Breast epithelium (tissue), 4 donors: ENCODE measurements at regions not wholly inside any gene's neighbourhood (a gene's known extent, or its start where the extent isn't known, plus 50 kb on each side); places are given as distances from the start of the nearest gene placed in this dataset.

ENCODE experiments used
- DNase-seq, 2 donors: peaks; one replicate each; pipeline ENCODE4 v3.0.0-alpha.2; 2019; ENCODE audit warnings: low spot score in 2 of 2
- H3K27ac ChIP-seq, 2 donors: fragments of 200-600 bp; sonication (generic) in 1 of 2; one replicate each; pipeline ENCODE4 v1.5.1; 2016 to 2019; ENCODE audit warnings: mild to moderate bottlenecking in 1 of 2
- H3K27me3 ChIP-seq, 2 donors: fragments of 200-600 bp; sonication (generic) in 1 of 2; one replicate each; pipeline versions ENCODE4 v1.5.1 to v1.6.0; 2017 to 2019; ENCODE audit warnings: control low read depth in 1 of 2, mild to moderate bottlenecking in 1 of 2
- H3K36me3 ChIP-seq: fragments of 200-600 bp; one replicate; pipeline ENCODE4 v1.5.1; 2019
- H3K4me1 ChIP-seq, 2 donors: fragments of 200-600 bp; sonication (generic); one replicate each; pipeline ENCODE4 v1.5.1; 2016 to 2019; ENCODE audit warnings: control low read depth in 1 of 2
- H3K4me3 ChIP-seq, 3 donors: fragments of 200-600 bp; sonication (generic); 1 replicate in 2 of 3; 2 replicates in 1 of 3; pipeline ENCODE4 v1.5.1; 2016 to 2019; ENCODE audit warnings: mild to moderate bottlenecking in 3 of 3, moderate library complexity in 2 of 3
- H3K9me3 ChIP-seq, 2 donors: fragments of 200-600 bp; sonication (generic) in 1 of 2; one replicate each; pipeline ENCODE4 v1.5.1; 2016 to 2019; ENCODE audit warnings: control low read depth in 1 of 2
- POLR2A ChIP-seq: fragments of 450-650 bp; IDR thresholded peaks from one replicate; pipeline ENCODE4 v1.6.1; 2016; ENCODE audit warnings: antibody characterized with exemption, mild to moderate bottlenecking, moderate library complexity
- POLR2AphosphoS5 ChIP-seq, 3 donors: sonication (generic); formaldehyde crosslinking; IDR thresholded peaks; one replicate each; pipeline ENCODE4 v1.6.1; 2017; ENCODE audit warnings: antibody characterized with exemption in 3 of 3
- intact Hi-C: fragments of 100-400 bp; cut with DNase I; formaldehyde crosslinking; loops from one replicate; pipeline ENCODE4 v1.15.1; 2023; ENCODE audit warnings: low total_unique reads
- TF ChIP-seq, protein P1 (sequence below), 3 donors: fragments of 450-650 bp; IDR thresholded peaks; one replicate each; pipeline ENCODE4 v1.5.1; 2016 to 2017; ENCODE audit warnings: antibody characterized with exemption in 3 of 3, mild to moderate bottlenecking in 3 of 3, moderate library complexity in 3 of 3

DNA sequence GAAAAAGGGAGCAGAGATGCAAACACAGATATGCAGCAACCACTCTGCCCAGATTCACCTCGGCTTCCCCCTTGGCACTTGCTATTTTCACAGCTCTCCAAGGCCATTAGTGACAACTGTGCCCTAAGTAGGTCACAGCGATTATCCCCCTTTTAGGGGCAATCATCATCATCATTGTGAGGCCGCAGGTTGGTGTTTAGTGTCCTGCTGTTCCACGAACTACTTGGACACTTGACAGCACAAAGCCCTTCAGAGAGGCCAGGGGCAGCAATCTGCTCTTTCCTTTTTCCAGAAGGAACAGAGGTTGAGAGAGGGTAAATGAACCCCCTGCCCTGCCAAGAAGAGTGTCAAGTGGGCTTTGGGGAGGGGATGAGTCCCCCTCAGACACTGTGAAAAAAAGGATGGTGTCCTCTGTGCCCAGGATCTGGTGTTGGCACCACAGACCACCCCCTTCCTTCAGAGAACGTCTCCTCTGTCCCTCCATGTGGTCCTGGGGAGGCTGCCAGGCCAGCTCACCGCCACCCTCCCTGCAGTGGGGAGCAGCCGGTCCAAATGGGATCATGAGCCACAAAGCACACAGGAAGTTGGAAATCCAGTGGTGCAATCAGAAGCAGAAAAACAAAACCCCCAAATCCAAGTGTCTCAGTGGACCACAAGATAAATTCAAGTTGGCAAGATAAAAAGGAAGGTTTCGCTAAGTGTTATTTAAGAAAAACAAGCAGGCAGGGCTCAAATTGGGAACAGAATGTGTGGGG lies 78.4 kb upstream of the MED9 start:
- Histone ChIP-seq H3K27ac (peak overlapping the region; percentile 78 to 95), H3K4me3 (no peak overlapping the region), H3K9me3 (no peaks in the 10 kb centered on the region), H3K27me3 (no peaks in the 10 kb centered on the region), H3K4me1 (peaks cover 8 to 13% of the 10 kb centered on the region in 2 donors), H3K36me3 (no peaks in the 10 kb centered on the region)
- intact Hi-C loops = no loop called here
- DNase-seq = no peak
- peak; percentile 31 to 78 (median 36) for TF ChIP-seq POLR2AphosphoS5 (IDR thresholded peaks at IDR 0.05)
- TF ChIP-seq, protein P1, sequence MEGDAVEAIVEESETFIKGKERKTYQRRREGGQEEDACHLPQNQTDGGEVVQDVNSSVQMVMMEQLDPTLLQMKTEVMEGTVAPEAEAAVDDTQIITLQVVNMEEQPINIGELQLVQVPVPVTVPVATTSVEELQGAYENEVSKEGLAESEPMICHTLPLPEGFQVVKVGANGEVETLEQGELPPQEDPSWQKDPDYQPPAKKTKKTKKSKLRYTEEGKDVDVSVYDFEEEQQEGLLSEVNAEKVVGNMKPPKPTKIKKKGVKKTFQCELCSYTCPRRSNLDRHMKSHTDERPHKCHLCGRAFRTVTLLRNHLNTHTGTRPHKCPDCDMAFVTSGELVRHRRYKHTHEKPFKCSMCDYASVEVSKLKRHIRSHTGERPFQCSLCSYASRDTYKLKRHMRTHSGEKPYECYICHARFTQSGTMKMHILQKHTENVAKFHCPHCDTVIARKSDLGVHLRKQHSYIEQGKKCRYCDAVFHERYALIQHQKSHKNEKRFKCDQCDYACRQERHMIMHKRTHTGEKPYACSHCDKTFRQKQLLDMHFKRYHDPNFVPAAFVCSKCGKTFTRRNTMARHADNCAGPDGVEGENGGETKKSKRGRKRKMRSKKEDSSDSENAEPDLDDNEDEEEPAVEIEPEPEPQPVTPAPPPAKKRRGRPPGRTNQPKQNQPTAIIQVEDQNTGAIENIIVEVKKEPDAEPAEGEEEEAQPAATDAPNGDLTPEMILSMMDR (IDR thresholded peaks at IDR 0.05) = no peak

DNA sequence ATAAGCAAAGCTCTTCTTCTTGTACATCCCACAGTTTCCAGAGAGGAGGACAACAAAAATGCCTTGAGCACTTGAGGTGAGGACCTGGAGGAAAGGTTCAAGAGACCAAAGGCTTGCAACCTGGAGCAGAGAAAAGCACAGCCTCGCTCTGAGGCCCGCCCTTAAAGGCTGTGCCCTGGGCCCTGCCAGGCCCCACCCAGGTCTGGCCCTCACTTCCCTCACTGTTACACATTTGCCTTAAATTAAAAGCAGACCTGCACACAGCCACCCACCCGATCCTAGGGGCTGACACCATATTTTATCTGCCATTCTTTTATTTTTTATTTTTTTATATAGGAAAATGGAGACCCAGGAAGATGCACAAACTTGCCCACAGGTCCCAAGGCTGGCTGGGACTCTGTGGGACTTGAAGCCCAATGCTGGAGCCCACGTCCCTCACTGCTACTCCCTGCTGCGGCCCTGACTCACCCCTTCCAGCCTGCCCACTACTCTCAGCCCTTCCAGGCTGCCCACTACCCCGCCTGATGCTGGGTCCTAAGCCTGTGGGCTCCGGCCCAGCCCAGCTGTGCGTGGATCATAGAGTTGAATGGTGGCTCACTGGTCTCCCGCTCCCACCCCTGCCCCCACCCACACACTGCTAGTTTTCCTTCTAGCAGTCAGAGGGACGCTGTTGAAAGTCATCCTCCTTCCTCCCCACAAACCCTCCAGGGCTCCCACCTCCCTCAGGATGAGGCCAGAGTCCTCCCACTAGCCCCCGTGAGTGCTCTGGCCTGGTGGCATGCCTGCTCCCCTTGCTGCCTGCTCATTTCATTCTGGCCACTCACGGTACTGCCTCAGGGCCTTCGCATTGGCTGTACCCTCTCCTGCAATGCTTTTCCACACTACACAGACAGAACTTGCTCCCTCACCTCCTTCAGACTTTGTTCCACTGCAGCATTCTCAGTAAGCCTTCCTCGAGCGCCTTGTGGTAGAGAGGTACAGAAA lies 77.6 kb upstream of the MED9 start:
- no peak for DNase-seq
- intact Hi-C loops = no loop called here
- no peak overlapping the region for H3K4me3 ChIP-seq
- H3K9me3 ChIP-seq = no peaks in the 10 kb centered on the region
- H3K27me3 ChIP-seq = no peaks in the 10 kb centered on the region
- TF ChIP-seq, protein P1 (IDR thresholded peaks at IDR 0.05) = no peak
- TF ChIP-seq POLR2A (no peak), POLR2AphosphoS5 (IDR thresholded peaks at IDR 0.05) (peak in 1 of 3 donors; percentile 4)
- H3K36me3 ChIP-seq = no peaks in the 10 kb centered on the region
- H3K27ac ChIP-seq = peak overlapping the region; percentile 78 to 95
- peaks cover 8 to 13% of the 10 kb centered on the region in 2 donors for H3K4me1 ChIP-seq

DNA sequence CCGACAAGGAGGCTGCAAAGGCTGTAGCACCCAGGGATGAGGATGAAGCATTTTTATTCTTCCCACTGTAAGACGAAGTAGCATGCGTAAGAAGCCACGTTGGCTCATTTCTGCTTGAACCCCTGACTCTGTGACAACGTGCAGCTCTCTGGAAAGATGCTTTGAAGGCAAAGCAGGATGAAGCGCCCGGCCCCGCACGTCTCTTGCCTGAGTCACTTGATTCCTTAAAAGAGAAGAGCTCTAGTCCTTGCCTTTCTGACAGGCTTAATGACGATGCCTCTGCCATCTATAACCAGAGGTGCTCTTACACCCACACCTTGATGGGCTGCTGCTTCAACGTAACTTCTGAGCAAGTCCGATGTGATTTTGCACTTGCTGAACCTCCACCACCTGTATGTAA lies 76.7 kb upstream of the MED9 start:
- no peak for DNase-seq
- peak overlapping the region; percentile 78 to 95 for H3K27ac ChIP-seq
- H3K27me3 ChIP-seq = no peaks in the 10 kb centered on the region
- intact Hi-C loops = no loop called here
- H3K9me3 ChIP-seq = no peaks in the 10 kb centered on the region
- peaks cover 8 to 13% of the 10 kb centered on the region in 2 donors for H3K4me1 ChIP-seq
- no peaks in the 10 kb centered on the region for H3K36me3 ChIP-seq
- TF ChIP-seq, protein P1 (IDR thresholded peaks at IDR 0.05) = no peak
- TF ChIP-seq POLR2A (no peak), POLR2AphosphoS5 (IDR thresholded peaks at IDR 0.05) (no peak)
- H3K4me3 ChIP-seq = no peak overlapping the region

DNA sequence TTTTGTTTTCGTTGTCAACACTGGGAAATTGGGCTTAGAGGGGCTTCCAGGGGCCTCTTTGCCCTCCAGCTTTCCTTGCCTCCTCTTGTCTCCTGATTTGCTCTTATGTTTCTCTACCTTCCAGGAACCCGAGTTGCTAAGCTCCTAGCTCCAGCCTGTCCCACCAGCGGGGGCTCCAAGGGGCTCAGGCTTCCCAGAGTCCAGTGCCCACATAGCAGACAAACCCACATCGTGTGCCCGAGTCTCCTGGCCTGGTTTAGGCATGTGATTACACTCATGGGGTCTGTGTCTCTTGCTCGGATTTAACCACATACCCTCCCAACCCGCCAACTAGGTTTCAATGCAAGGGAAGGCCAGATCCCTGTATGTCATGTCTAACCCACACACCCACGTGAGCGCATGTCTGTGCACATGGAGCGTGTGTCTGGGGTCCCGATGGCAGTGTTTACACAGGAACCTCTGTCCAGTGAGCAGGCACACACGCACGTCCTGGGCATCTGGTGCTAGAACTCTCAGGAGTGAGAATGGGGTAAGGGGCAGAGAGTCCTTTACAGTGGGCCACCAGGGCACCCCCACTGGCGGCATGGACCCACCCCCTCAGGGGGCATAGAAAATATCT lies 76.1 kb upstream of the MED9 start:
- Histone ChIP-seq H3K9me3 (no peaks in the 10 kb centered on the region), H3K36me3 (no peaks in the 10 kb centered on the region), H3K4me3 (no peak overlapping the region), H3K4me1 (peaks cover 8 to 13% of the 10 kb centered on the region in 2 donors), H3K27me3 (no peaks in the 10 kb centered on the region), H3K27ac (peak overlapping the region in 1 of 2 donors; percentile 95)
- intact Hi-C loops = no loop called here
- DNase-seq = no peak
- TF ChIP-seq, protein P1 (IDR thresholded peaks at IDR 0.05) = no peak
- no peak for TF ChIP-seq POLR2A
- no peak for TF ChIP-seq POLR2AphosphoS5 (IDR thresholded peaks at IDR 0.05)
